ENCODE measurements at regions not wholly inside any gene's neighbourhood (a gene's known extent, or its start where the extent isn't known, plus 50 kb on each side); places are given as distances from the start of the nearest gene placed in this dataset.
"Not testable (repeated sequence)": the region's sequence is repeated elsewhere in the genome, so short reads cannot be mapped to it uniquely, and the experiment has no call there.

GRCh38 chr7:126119981-126120380 is 1132.8 kb downstream of the GRM8 start:
- Histone ChIP-seq H3K27me3 (ENCODE audit: control insufficient read depth, insufficient read depth, low read length) (no peaks in the 10 kb centered on the region), H3K4me1 (ENCODE audit: control insufficient read depth, insufficient read depth, low read length) (no peaks in the 10 kb centered on the region), H3K27ac (ENCODE audit: low read depth, low read length) (no peak overlapping the region), H3K4me3 (ENCODE audit: low read depth, low read length) (no peak overlapping the region), H3K9me3 (ENCODE audit: control insufficient read depth, insufficient read depth, low read length) (no peaks in the 10 kb centered on the region), H3K36me3 (ENCODE audit: control insufficient read depth, insufficient read depth, low read length) (no peaks in the 10 kb centered on the region)
- no peak for DNase-seq (ENCODE audit: low read depth in 4 of 6, low spot score in 6 of 6)
- WGBS (ENCODE audit: insufficient coverage), result no CpG with 5 or more reads among the region's 1 CpG

GRCh38 chr7:126103582-126103981 is 1149.2 kb downstream of the GRM8 start:
- Histone ChIP-seq H3K36me3 (ENCODE audit: control insufficient read depth, insufficient read depth, low read length) (no peaks in the 10 kb centered on the region), H3K9me3 (ENCODE audit: control insufficient read depth, insufficient read depth, low read length) (no peaks in the 10 kb centered on the region), H3K4me1 (ENCODE audit: control insufficient read depth, insufficient read depth, low read length) (no peaks in the 10 kb centered on the region), H3K4me3 (ENCODE audit: low read depth, low read length) (no peak overlapping the region), H3K27ac (ENCODE audit: low read depth, low read length) (no peak overlapping the region), H3K27me3 (ENCODE audit: control insufficient read depth, insufficient read depth, low read length) (no peaks in the 10 kb centered on the region)
- no peak for DNase-seq (ENCODE audit: low read depth in 4 of 6, low spot score in 6 of 6)
- no CpG with 5 or more reads among the region's 1 CpG for WGBS (ENCODE audit: insufficient coverage)

GRCh38 chr7:126083014-126083413 is 1153.4 kb upstream of the POT1 start:
- no peaks in the 10 kb centered on the region for H3K4me1 ChIP-seq (ENCODE audit: control insufficient read depth, insufficient read depth, low read length)

GRCh38 chr7:126079581-126079980 is 1150.0 kb upstream of the POT1 start:
- H3K27ac ChIP-seq (ENCODE audit: low read depth, low read length), result no peak overlapping the region
- no peaks in the 10 kb centered on the region for H3K27me3 ChIP-seq (ENCODE audit: control insufficient read depth, insufficient read depth, low read length)
- no peaks in the 10 kb centered on the region for H3K9me3 ChIP-seq (ENCODE audit: control insufficient read depth, insufficient read depth, low read length)
- H3K4me3 ChIP-seq (ENCODE audit: low read depth, low read length), result no peak overlapping the region
- DNase-seq (ENCODE audit: low read depth in 4 of 6, low spot score in 6 of 6), result no peak
- H3K36me3 ChIP-seq (ENCODE audit: control insufficient read depth, insufficient read depth, low read length), result no peaks in the 10 kb centered on the region
- H3K4me1 ChIP-seq (ENCODE audit: control insufficient read depth, insufficient read depth, low read length), result no peaks in the 10 kb centered on the region

More at GRCh38 chr7:126083014-126083413, 1153.4 kb upstream of the POT1 start:
- Histone ChIP-seq H3K27ac (ENCODE audit: low read depth, low read length) (no peak overlapping the region), H3K9me3 (ENCODE audit: control insufficient read depth, insufficient read depth, low read length) (peaks cover 4% of the 10 kb centered on the region), H3K36me3 (ENCODE audit: control insufficient read depth, insufficient read depth, low read length) (no peaks in the 10 kb centered on the region), H3K27me3 (ENCODE audit: control insufficient read depth, insufficient read depth, low read length) (no peaks in the 10 kb centered on the region), H3K4me3 (ENCODE audit: low read depth, low read length) (no peak overlapping the region)
- DNase-seq (ENCODE audit: low read depth in 4 of 6, low spot score in 6 of 6), result no peak

- no peaks in the 10 kb centered on the region for H3K36me3 ChIP-seq (ENCODE audit: control insufficient read depth, insufficient read depth, low read length)
- no peaks in the 10 kb centered on the region for H3K4me1 ChIP-seq (ENCODE audit: control insufficient read depth, insufficient read depth, low read length)
- H3K9me3 ChIP-seq (ENCODE audit: control insufficient read depth, insufficient read depth, low read length), result no peaks in the 10 kb centered on the region
- 100% methylated on average over 1 of the region's 3 CpGs for WGBS (ENCODE audit: insufficient coverage)
- no peak overlapping the region for H3K27ac ChIP-seq (ENCODE audit: low read depth, low read length)
- H3K4me3 ChIP-seq (ENCODE audit: low read depth, low read length), result no peak overlapping the region
- DNase-seq (ENCODE audit: low read depth in 4 of 6, low spot score in 6 of 6), result no peak
- H3K27me3 ChIP-seq (ENCODE audit: control insufficient read depth, insufficient read depth, low read length), result no peaks in the 10 kb centered on the region
Observed at GRCh38 chr7:126079151-126079550, 1149.5 kb upstream of the POT1 start.

GRCh38 chr7:126065766-126066165 is 1136.1 kb upstream of the POT1 start:
- no peak overlapping the region for H3K4me3 ChIP-seq (ENCODE audit: low read depth, low read length)
- H3K27ac ChIP-seq (ENCODE audit: low read depth, low read length), result no peak overlapping the region
- H3K36me3 ChIP-seq (ENCODE audit: control insufficient read depth, insufficient read depth, low read length), result no peaks in the 10 kb centered on the region
- no peaks in the 10 kb centered on the region for H3K4me1 ChIP-seq (ENCODE audit: control insufficient read depth, insufficient read depth, low read length)
- no CpG with 5 or more reads among the region's 4 CpGs for WGBS (ENCODE audit: insufficient coverage)
- no peak for DNase-seq (ENCODE audit: low read depth in 4 of 6, low spot score in 6 of 6)
- H3K27me3 ChIP-seq (ENCODE audit: control insufficient read depth, insufficient read depth, low read length), result no peaks in the 10 kb centered on the region
- H3K9me3 ChIP-seq (ENCODE audit: control insufficient read depth, insufficient read depth, low read length), result no peaks in the 10 kb centered on the region

- Histone ChIP-seq H3K27ac (ENCODE audit: low read depth, low read length) (no peak overlapping the region), H3K4me3 (ENCODE audit: low read depth, low read length) (no peak overlapping the region), H3K9me3 (ENCODE audit: control insufficient read depth, insufficient read depth, low read length) (peaks cover 2% of the 10 kb centered on the region), H3K36me3 (ENCODE audit: control insufficient read depth, insufficient read depth, low read length) (no peaks in the 10 kb centered on the region), H3K4me1 (ENCODE audit: control insufficient read depth, insufficient read depth, low read length) (no peaks in the 10 kb centered on the region), H3K27me3 (ENCODE audit: control insufficient read depth, insufficient read depth, low read length) (no peaks in the 10 kb centered on the region)
- no peak for DNase-seq (ENCODE audit: low read depth in 4 of 6, low spot score in 6 of 6)
Observed at GRCh38 chr7:126057979-126058378, 1128.4 kb upstream of the POT1 start.

- not testable (repeated sequence) for DNase-seq (ENCODE audit: low read depth in 4 of 6, low spot score in 6 of 6); H3K36me3 ChIP-seq (ENCODE audit: control insufficient read depth, insufficient read depth, low read length); H3K27me3 ChIP-seq (ENCODE audit: control insufficient read depth, insufficient read depth, low read length); H3K27ac ChIP-seq (ENCODE audit: low read depth, low read length); H3K4me3 ChIP-seq (ENCODE audit: low read depth, low read length); H3K4me1 ChIP-seq (ENCODE audit: control insufficient read depth, insufficient read depth, low read length); H3K9me3 ChIP-seq (ENCODE audit: control insufficient read depth, insufficient read depth, low read length)
- 100% methylated on average over 4 of the region's 4 CpGs for WGBS (ENCODE audit: insufficient coverage)
Observed at GRCh38 chr7:126056613-126057012, 1127.0 kb upstream of the POT1 start.

GRCh38 chr7:126052229-126052628 is 1122.6 kb upstream of the POT1 start:
- Histone ChIP-seq H3K9me3 (ENCODE audit: control insufficient read depth, insufficient read depth, low read length) (no peaks in the 10 kb centered on the region), H3K36me3 (ENCODE audit: control insufficient read depth, insufficient read depth, low read length) (no peaks in the 10 kb centered on the region), H3K4me1 (ENCODE audit: control insufficient read depth, insufficient read depth, low read length) (no peaks in the 10 kb centered on the region), H3K27me3 (ENCODE audit: control insufficient read depth, insufficient read depth, low read length) (no peaks in the 10 kb centered on the region), H3K4me3 (ENCODE audit: low read depth, low read length) (no peak overlapping the region), H3K27ac (ENCODE audit: low read depth, low read length) (no peak overlapping the region)
- WGBS (ENCODE audit: insufficient coverage), result no CpG with 5 or more reads among the region's 1 CpG
- no peak for DNase-seq (ENCODE audit: low read depth in 4 of 6, low spot score in 6 of 6)

- no CpG with 5 or more reads among the region's 1 CpG for WGBS (ENCODE audit: insufficient coverage)
- DNase-seq (ENCODE audit: low read depth in 4 of 6, low spot score in 6 of 6), result peak in 3 of 6 donors; percentile 2 to 38 (median 37)
Observed at GRCh38 chr7:126044662-126045061, 1115.0 kb upstream of the POT1 start.

More at GRCh38 chr7:126044662-126045061, 1115.0 kb upstream of the POT1 start:
- Histone ChIP-seq H3K27me3 (ENCODE audit: control insufficient read depth, insufficient read depth, low read length) (no peaks in the 10 kb centered on the region), H3K4me3 (ENCODE audit: low read depth, low read length) (no peak overlapping the region), H3K36me3 (ENCODE audit: control insufficient read depth, insufficient read depth, low read length) (no peaks in the 10 kb centered on the region), H3K9me3 (ENCODE audit: control insufficient read depth, insufficient read depth, low read length) (no peaks in the 10 kb centered on the region), H3K27ac (ENCODE audit: low read depth, low read length) (no peak overlapping the region), H3K4me1 (ENCODE audit: control insufficient read depth, insufficient read depth, low read length) (peaks cover 4% of the 10 kb centered on the region)
